ENCODE measurements at regions not wholly inside any gene's neighbourhood (a gene's known extent, or its start where the extent isn't known, plus 50 kb on each side); places are given as distances from the start of the nearest gene placed in this dataset.

GRCh38 chrX:33909836-33910235 lies 222.3 kb downstream of the FAM47A start:
- BruUV-seq (replicated peaks) = no TSS peak
- H3K4me3 Mint-ChIP-seq (ENCODE audit: unreplicated experiment) = no peak overlapping the region
- H3K9me3 Mint-ChIP-seq (ENCODE audit: unreplicated experiment) = no peaks in the 10 kb centered on the region
- H3K27me3 Mint-ChIP-seq (ENCODE audit: insufficient read depth, unreplicated experiment) = no peaks in the 10 kb centered on the region
- ChIA-PET CTCF (no interaction called here), POLR2A (no interaction called here)
- no peak overlapping the region for H3K27ac Mint-ChIP-seq (ENCODE audit: low read depth, unreplicated experiment)
- no peak for DNase-seq (ENCODE audit: unreplicated experiment)
- H3K4me1 Mint-ChIP-seq (ENCODE audit: insufficient read depth, unreplicated experiment) = no peaks in the 10 kb centered on the region
- intact Hi-C loops (cut with micrococcal nuclease) = no loop called here
- H3K36me3 Mint-ChIP-seq (ENCODE audit: insufficient read depth, unreplicated experiment) = no peaks in the 10 kb centered on the region
- no peak for TF ChIP-seq CTCF (IDR thresholded peaks at IDR 0.05; ENCODE audit: unreplicated experiment)

- BruUV-seq (replicated peaks) = no TSS peak
Measured at GRCh38 chrX:33908898-33909297, 223.2 kb downstream of the FAM47A start.

GRCh38 chrX:33908074-33908473 lies 224.0 kb downstream of the FAM47A start:
- Mint-ChIP-seq H3K4me3 (ENCODE audit: unreplicated experiment) (no peak overlapping the region), H3K4me1 (ENCODE audit: insufficient read depth, unreplicated experiment) (no peaks in the 10 kb centered on the region), H3K27ac (ENCODE audit: low read depth, unreplicated experiment) (no peak overlapping the region), H3K27me3 (ENCODE audit: insufficient read depth, unreplicated experiment) (no peaks in the 10 kb centered on the region), H3K36me3 (ENCODE audit: insufficient read depth, unreplicated experiment) (no peaks in the 10 kb centered on the region), H3K9me3 (ENCODE audit: unreplicated experiment) (no peaks in the 10 kb centered on the region)
- intact Hi-C loops (cut with micrococcal nuclease) = no loop called here
- no TSS peak for BruUV-seq (replicated peaks)
- no peak for TF ChIP-seq CTCF (IDR thresholded peaks at IDR 0.05; ENCODE audit: unreplicated experiment)
- ChIA-PET CTCF (no interaction called here), POLR2A (no interaction called here)
- no peak for DNase-seq (ENCODE audit: unreplicated experiment)

More at GRCh38 chrX:33908898-33909297, 223.2 kb downstream of the FAM47A start:
- no peaks in the 10 kb centered on the region for H3K36me3 Mint-ChIP-seq (ENCODE audit: insufficient read depth, unreplicated experiment)
- POLR2A ChIA-PET = no interaction called here
- no peak overlapping the region for H3K27ac Mint-ChIP-seq (ENCODE audit: low read depth, unreplicated experiment)
- TF ChIP-seq CTCF (IDR thresholded peaks at IDR 0.05; ENCODE audit: unreplicated experiment) = no peak
- no peak for DNase-seq (ENCODE audit: unreplicated experiment)
- no peaks in the 10 kb centered on the region for H3K9me3 Mint-ChIP-seq (ENCODE audit: unreplicated experiment)
- no peaks in the 10 kb centered on the region for H3K27me3 Mint-ChIP-seq (ENCODE audit: insufficient read depth, unreplicated experiment)
- H3K4me1 Mint-ChIP-seq (ENCODE audit: insufficient read depth, unreplicated experiment) = no peaks in the 10 kb centered on the region
- H3K4me3 Mint-ChIP-seq (ENCODE audit: unreplicated experiment) = no peak overlapping the region
- intact Hi-C loops (cut with micrococcal nuclease) = no loop called here
- CTCF ChIA-PET = no interaction called here

GRCh38 chrX:33906971-33907370 lies 225.1 kb downstream of the FAM47A start:
- Mint-ChIP-seq H3K4me1 (ENCODE audit: insufficient read depth, unreplicated experiment) (no peaks in the 10 kb centered on the region), H3K36me3 (ENCODE audit: insufficient read depth, unreplicated experiment) (no peaks in the 10 kb centered on the region), H3K4me3 (ENCODE audit: unreplicated experiment) (no peak overlapping the region), H3K9me3 (ENCODE audit: unreplicated experiment) (peaks cover 5% of the 10 kb centered on the region), H3K27ac (ENCODE audit: low read depth, unreplicated experiment) (no peak overlapping the region), H3K27me3 (ENCODE audit: insufficient read depth, unreplicated experiment) (no peaks in the 10 kb centered on the region)
- no peak for TF ChIP-seq CTCF (IDR thresholded peaks at IDR 0.05; ENCODE audit: unreplicated experiment)
- DNase-seq (ENCODE audit: unreplicated experiment) = no peak
- POLR2A ChIA-PET = no interaction called here
- CTCF ChIA-PET = no interaction called here
- no TSS peak for BruUV-seq (replicated peaks)
- intact Hi-C loops (cut with micrococcal nuclease) = no loop called here

Measured in MCF 10A (cell line).